GM12865 (cell line): ENCODE measurements at regions not wholly inside any gene's neighbourhood (a gene's known extent, or its start where the extent isn't known, plus 50 kb on each side); places are given as distances from the start of the nearest gene placed in this dataset.

Experiments
- DNase-seq: peaks from one replicate; pipeline ENCODE4 v3.0.0; 2010; ENCODE audit warnings: low read depth
- H3K4me3 ChIP-seq: 2 replicates; pipeline ENCODE4 v1.5.1; 2011; ENCODE audit warnings: mild to moderate bottlenecking, low read depth, low read length, control low read depth
- TF ChIP-seq, protein P1 (sequence below): IDR thresholded peaks from 2 replicates; pipeline ENCODE4 v1.5.1; 2011; ENCODE audit warnings: low read length, control low read depth, low read depth, inconsistent platforms; ENCODE audit not compliant: insufficient read depth; ENCODE audit errors: missing control alignments

DNA sequence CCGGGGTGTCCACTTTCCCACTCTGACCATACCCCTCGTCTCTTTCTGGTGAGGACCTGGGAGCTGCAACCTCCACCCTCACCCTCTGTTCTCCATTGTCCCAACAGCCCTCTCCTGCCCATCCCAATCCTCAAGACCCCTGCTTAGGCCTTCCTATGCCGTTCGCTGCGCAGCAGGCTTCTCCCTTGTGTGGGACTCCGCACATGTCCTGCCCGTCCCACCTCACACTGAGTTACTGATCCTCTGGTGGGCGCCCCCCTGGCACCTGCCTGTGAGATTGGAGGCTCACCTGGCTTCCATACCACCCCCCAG lies 119.5 kb upstream of the SNTG2 start:
- no peak overlapping the region for H3K4me3 ChIP-seq
- TF ChIP-seq, protein P1, sequence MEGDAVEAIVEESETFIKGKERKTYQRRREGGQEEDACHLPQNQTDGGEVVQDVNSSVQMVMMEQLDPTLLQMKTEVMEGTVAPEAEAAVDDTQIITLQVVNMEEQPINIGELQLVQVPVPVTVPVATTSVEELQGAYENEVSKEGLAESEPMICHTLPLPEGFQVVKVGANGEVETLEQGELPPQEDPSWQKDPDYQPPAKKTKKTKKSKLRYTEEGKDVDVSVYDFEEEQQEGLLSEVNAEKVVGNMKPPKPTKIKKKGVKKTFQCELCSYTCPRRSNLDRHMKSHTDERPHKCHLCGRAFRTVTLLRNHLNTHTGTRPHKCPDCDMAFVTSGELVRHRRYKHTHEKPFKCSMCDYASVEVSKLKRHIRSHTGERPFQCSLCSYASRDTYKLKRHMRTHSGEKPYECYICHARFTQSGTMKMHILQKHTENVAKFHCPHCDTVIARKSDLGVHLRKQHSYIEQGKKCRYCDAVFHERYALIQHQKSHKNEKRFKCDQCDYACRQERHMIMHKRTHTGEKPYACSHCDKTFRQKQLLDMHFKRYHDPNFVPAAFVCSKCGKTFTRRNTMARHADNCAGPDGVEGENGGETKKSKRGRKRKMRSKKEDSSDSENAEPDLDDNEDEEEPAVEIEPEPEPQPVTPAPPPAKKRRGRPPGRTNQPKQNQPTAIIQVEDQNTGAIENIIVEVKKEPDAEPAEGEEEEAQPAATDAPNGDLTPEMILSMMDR, result no peak
- no peak for DNase-seq

DNA sequence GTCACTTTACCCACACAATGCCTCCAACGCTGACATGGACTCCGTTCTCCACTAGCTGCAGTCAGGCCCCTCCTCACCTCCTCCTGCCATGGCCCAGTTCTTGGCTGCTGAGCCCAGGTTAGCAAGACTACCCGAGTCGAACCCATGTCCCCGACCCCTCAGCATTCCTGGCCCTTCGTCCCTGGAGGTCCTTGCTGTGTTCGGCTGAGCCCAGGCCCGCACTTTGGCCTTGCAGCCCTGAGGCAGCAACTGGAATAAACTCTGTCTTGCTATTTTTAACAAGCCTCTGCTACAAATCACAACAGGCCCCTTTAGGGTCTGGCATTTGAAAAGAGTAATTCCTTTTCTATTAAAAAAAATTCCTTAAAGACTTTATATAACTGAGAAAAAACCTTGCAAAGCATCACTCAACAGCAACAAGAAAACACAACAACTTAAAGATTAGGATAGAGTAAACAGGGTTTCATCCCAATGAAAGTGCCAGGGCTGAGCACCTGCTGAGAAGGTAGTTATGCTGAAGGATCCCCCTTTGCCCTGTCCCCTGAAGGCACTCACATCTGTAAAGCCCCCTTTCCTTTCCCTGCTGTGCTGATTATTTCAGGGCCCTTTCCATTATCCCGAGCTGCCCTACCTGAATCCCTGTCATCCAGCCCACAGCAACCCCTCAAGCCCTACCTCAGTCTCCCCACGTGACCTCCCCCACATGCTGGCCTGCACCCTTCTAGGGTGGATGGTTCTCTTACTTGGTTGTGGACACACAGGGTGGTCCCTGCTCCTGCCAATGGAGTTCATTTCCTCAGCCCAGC lies 120.0 kb upstream of the SNTG2 start:
- H3K4me3 ChIP-seq, result no peak overlapping the region
- TF ChIP-seq, protein P1, result no peak
- no peak for DNase-seq

DNA sequence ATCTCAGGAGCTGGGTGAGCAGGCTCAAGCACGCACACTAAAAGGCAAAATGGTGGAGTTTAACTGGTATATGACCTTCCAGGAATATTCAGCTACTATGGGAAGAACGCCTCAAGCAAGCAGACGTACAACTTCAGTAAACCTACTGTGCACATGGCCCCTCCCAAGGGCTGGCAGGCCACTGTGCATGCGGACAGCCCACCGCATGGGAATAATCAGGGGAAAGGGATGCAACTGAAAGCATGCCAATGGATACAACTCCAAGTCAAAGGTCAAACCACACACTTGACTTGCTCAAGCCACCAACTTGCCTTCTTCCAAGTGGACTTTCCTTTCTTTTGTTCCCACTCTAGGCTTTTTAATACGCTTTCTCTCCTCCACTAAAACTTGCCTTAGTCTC lies 121.6 kb upstream of the SNTG2 start:
- no peak overlapping the region for H3K4me3 ChIP-seq
- TF ChIP-seq, protein P1, result no peak
- DNase-seq, result no peak

DNA sequence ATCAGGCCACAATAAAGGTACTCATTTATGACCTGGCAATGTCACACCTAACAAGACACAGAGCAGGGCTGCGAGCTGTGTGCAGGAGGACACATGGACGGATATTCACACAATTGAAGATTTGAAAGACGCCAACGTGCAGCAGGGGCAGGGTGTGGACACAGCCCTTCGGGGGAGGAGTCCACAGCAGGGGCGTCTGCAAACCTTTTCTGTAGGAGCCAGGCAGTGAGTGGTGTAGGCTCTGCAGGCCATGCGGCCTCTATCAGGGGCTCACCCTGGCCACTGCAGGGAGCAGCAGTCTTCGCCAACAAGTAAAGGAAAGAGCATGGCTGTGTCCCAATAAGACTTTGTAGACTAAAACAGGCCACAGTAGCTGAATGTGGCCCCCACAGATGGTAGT lies 125.7 kb upstream of the SNTG2 start:
- TF ChIP-seq, protein P1, result no peak
- DNase-seq, result no peak
- no peak overlapping the region for H3K4me3 ChIP-seq

DNA sequence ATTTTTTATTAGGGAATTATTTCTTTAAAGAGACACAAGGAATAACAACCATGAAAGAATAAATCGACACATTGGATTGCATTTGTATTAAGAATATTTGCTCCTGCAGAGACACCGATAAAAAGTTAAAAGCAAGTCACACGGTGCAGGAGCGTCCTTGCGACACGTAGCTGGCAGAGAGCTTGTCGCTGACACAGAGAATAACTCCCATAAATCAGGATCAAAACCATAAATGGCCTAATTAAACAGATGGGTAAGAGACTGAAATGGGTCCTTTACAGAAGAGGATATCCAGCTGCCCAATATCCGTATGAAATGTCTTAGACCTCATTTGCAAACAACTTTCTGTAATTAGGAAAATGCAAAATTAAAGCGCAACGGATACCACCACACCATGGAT lies 126.1 kb upstream of the SNTG2 start:
- TF ChIP-seq, protein P1, result no peak

DNA sequence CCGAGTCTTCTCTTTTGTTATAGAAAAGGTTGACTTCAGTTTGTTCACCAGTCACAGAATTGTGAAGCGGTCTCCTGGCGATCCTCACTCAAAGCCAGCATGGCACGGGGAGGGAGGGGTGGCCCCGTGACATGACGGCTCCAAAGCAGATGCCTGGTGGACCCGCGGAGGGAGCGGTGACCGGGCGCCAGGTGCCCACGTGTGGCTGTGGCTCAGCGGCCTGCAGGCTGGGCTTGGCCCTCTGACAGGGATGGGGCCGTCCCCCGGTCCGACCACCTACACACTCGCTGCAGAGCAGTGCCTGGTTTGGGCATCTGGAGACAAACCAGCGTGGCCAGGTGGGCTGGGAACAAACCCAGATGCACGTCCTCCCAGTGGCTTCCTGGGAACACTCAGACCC lies 129.1 kb upstream of the SNTG2 start:
- DNase-seq, result no peak
- H3K4me3 ChIP-seq, result no peak overlapping the region
- TF ChIP-seq, protein P1, result no peak

More for the DNA sequence above, 126.1 kb upstream of the SNTG2 start:
- H3K4me3 ChIP-seq, result no peak overlapping the region
- DNase-seq, result no peak

DNA sequence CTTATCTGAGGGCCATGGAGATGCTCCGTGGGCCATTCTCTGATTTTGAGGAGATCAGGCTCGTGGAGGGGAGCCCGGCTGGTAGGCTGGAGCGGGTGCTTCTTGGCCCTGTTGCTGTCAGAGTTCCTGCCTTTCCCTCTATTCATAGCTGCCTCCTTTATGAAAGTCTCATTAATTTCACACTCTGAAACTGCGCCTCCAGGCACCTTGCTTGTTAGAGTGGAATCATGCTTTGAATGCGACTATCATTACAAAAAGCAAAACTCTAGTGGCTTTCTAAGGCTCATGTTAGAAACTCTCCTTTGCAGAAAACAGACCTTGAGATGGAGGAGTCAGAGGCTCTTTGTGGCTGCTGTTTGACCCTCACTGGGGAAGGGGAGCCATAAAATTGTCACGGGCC lies 131.0 kb upstream of the SNTG2 start:
- no peak for DNase-seq
- TF ChIP-seq, protein P1, result no peak
- H3K4me3 ChIP-seq, result no peak overlapping the region
